ENCODE measurements at regions not wholly inside any gene's neighbourhood (a gene's known extent, or its start where the extent isn't known, plus 50 kb on each side); places are given as distances from the start of the nearest gene placed in this dataset.

- DNase-seq (ENCODE audit: low read depth) = no peak
Measured at GRCh38 chr2:9772035-9772998, 71.0 kb upstream of the TAF1B start.

GRCh38 chr2:9772999-9773902 is 70.0 kb upstream of the TAF1B start:
- no peak for DNase-seq (ENCODE audit: low read depth)

- no peak for DNase-seq (ENCODE audit: low read depth)
Measured at GRCh38 chr2:9773903-9774239, 69.4 kb upstream of the TAF1B start.

GRCh38 chr2:9774266-9774665 is 69.0 kb upstream of the TAF1B start:
- no peak for DNase-seq (ENCODE audit: low read depth)

GRCh38 chr2:9775351-9775750 is 67.9 kb upstream of the TAF1B start:
- no peak for DNase-seq (ENCODE audit: low read depth)

GRCh38 chr2:9775999-9776712 is 67.1 kb upstream of the TAF1B start:
- DNase-seq (ENCODE audit: low read depth) = no peak

- DNase-seq (ENCODE audit: low read depth) = no peak
Measured at GRCh38 chr2:9777081-9777480, 66.2 kb upstream of the TAF1B start.

GRCh38 chr2:9778012-9778411 is 65.3 kb upstream of the TAF1B start:
- DNase-seq (ENCODE audit: low read depth) = no peak

- DNase-seq (ENCODE audit: low read depth) = no peak
Measured at GRCh38 chr2:9778471-9779316, 64.6 kb upstream of the TAF1B start.

- no peak for DNase-seq (ENCODE audit: low read depth)
Measured at GRCh38 chr2:9779596-9780264, 63.5 kb upstream of the TAF1B start.

GRCh38 chr2:9780368-9781130 is 62.7 kb upstream of the TAF1B start:
- no peak for DNase-seq (ENCODE audit: low read depth)

- peak; percentile 90 for DNase-seq (ENCODE audit: low read depth)
Measured at GRCh38 chr2:9781252-9781651, 62.0 kb upstream of the TAF1B start.

- DNase-seq (ENCODE audit: low read depth) = no peak
Measured at GRCh38 chr2:9782197-9782719, 61.0 kb upstream of the TAF1B start.

GRCh38 chr2:9789371-9789770 is 53.9 kb upstream of the TAF1B start:
- DNase-seq (ENCODE audit: low read depth) = no peak

GRCh38 chr2:9790702-9791225 is 52.5 kb upstream of the TAF1B start:
- no peak for DNase-seq (ENCODE audit: low read depth)

- DNase-seq (ENCODE audit: low read depth) = no peak
Measured at GRCh38 chr2:9791711-9792110, 51.6 kb upstream of the TAF1B start.

- DNase-seq (ENCODE audit: low read depth) = no peak
Measured at GRCh38 chr2:9793156-9793917, 49.9 kb upstream of the TAF1B start.

Measured in fibroblast of gingiva (primary cell).